ENCODE measurements at regions not wholly inside any gene's neighbourhood (a gene's known extent, or its start where the extent isn't known, plus 50 kb on each side); places are given as distances from the start of the nearest gene placed in this dataset.
A peak's percentile ranks its signal among the peaks of the same experiment; 100 is the strongest.

DNA sequence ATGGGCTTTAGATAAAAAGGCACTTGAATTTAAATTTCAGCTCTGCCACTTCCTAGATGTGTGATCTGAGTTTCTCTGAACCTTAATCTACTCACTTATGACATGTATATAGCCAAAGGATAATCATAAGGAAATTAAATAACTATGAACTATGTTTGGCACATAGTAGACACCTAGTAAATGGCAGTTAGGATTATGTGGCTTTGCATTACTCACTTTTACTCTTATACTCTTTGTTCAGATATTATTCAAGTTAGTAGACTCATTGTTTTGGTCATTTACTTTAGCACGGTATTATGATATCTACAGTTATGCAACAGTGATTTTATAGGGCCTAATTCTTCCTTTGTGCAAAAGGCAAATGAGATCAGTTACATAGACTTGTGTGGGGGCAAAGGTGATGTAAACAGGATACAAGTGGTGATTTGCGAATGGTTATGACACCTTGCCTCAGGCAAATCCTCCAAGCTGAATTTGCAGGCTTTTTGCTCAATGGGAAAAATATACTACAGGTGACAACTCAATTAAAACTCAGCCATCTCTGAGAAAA lies 297.2 kb upstream of the PBX1 start (continued):
- TF ChIP-seq ZNF140 (tag by site-specific recombination; IDR thresholded peaks at IDR 0.05), result no peak
- TF ChIP-seq ZNF776 (tag by site-specific recombination; IDR thresholded peaks at IDR 0.05; ENCODE audit: borderline replicate concordance), result no peak
- TF ChIP-seq, protein P1, sequence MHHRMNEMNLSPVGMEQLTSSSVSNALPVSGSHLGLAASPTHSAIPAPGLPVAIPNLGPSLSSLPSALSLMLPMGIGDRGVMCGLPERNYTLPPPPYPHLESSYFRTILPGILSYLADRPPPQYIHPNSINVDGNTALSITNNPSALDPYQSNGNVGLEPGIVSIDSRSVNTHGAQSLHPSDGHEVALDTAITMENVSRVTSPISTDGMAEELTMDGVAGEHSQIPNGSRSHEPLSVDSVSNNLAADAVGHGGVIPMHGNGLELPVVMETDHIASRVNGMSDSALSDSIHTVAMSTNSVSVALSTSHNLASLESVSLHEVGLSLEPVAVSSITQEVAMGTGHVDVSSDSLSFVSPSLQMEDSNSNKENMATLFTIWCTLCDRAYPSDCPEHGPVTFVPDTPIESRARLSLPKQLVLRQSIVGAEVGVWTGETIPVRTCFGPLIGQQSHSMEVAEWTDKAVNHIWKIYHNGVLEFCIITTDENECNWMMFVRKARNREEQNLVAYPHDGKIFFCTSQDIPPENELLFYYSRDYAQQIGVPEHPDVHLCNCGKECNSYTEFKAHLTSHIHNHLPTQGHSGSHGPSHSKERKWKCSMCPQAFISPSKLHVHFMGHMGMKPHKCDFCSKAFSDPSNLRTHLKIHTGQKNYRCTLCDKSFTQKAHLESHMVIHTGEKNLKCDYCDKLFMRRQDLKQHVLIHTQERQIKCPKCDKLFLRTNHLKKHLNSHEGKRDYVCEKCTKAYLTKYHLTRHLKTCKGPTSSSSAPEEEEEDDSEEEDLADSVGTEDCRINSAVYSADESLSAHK (tag by site-specific recombination; IDR thresholded peaks at IDR 0.05), result 0 out of 2 replicates have a peak, but pooled peaks have one; percentile 11
- TF ChIP-seq, protein P2, sequence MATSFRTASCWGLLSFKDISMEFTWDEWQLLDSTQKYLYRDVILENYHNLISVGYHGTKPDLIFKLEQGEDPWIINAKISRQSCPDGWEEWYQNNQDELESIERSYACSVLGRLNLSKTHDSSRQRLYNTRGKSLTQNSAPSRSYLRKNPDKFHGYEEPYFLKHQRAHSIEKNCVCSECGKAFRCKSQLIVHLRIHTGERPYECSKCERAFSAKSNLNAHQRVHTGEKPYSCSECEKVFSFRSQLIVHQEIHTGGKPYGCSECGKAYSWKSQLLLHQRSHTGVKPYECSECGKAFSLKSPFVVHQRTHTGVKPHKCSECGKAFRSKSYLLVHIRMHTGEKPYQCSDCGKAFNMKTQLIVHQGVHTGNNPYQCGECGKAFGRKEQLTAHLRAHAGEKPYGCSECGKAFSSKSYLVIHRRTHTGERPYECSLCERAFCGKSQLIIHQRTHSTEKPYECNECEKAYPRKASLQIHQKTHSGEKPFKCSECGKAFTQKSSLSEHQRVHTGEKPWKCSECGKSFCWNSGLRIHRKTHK (tag by site-specific recombination; IDR thresholded peaks at IDR 0.05), result no peak
- TF ChIP-seq, protein P3, sequence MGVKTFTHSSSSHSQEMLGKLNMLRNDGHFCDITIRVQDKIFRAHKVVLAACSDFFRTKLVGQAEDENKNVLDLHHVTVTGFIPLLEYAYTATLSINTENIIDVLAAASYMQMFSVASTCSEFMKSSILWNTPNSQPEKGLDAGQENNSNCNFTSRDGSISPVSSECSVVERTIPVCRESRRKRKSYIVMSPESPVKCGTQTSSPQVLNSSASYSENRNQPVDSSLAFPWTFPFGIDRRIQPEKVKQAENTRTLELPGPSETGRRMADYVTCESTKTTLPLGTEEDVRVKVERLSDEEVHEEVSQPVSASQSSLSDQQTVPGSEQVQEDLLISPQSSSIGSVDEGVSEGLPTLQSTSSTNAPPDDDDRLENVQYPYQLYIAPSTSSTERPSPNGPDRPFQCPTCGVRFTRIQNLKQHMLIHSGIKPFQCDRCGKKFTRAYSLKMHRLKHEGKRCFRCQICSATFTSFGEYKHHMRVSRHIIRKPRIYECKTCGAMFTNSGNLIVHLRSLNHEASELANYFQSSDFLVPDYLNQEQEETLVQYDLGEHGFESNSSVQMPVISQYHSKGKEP (tag by site-specific recombination; IDR thresholded peaks at IDR 0.05), result no peak
- no peak for TF ChIP-seq SETDB1 (IDR thresholded peaks at IDR 0.05; ENCODE audit: insufficient read length, low read length)
- TF ChIP-seq ZIC2 (tag by site-specific recombination; IDR thresholded peaks at IDR 0.05), result no peak
- no peak for TF ChIP-seq GFI1B (tag by site-specific recombination; IDR thresholded peaks at IDR 0.05)
- peak; percentile 95 for TF ChIP-seq FEZF1 (tag by site-specific recombination; IDR thresholded peaks at IDR 0.05)
- TF ChIP-seq ZFP37 (tag by site-specific recombination; IDR thresholded peaks at IDR 0.05), result 0 out of 2 replicates have a peak, but pooled peaks have one; percentile 40
- no peak for TF ChIP-seq ZNF112 (tag by site-specific recombination; IDR thresholded peaks at IDR 0.05)
- TF ChIP-seq ZNF214 (tag by site-specific recombination; IDR thresholded peaks at IDR 0.05; ENCODE audit: borderline replicate concordance), result no peak
- no peak for TF ChIP-seq ZNF600 (tag by site-specific recombination; IDR thresholded peaks at IDR 0.05)
- TF ChIP-seq BCL11A (tag by site-specific recombination; IDR thresholded peaks at IDR 0.05; ENCODE audit: low read depth), result no peak
- TF ChIP-seq, protein P4, sequence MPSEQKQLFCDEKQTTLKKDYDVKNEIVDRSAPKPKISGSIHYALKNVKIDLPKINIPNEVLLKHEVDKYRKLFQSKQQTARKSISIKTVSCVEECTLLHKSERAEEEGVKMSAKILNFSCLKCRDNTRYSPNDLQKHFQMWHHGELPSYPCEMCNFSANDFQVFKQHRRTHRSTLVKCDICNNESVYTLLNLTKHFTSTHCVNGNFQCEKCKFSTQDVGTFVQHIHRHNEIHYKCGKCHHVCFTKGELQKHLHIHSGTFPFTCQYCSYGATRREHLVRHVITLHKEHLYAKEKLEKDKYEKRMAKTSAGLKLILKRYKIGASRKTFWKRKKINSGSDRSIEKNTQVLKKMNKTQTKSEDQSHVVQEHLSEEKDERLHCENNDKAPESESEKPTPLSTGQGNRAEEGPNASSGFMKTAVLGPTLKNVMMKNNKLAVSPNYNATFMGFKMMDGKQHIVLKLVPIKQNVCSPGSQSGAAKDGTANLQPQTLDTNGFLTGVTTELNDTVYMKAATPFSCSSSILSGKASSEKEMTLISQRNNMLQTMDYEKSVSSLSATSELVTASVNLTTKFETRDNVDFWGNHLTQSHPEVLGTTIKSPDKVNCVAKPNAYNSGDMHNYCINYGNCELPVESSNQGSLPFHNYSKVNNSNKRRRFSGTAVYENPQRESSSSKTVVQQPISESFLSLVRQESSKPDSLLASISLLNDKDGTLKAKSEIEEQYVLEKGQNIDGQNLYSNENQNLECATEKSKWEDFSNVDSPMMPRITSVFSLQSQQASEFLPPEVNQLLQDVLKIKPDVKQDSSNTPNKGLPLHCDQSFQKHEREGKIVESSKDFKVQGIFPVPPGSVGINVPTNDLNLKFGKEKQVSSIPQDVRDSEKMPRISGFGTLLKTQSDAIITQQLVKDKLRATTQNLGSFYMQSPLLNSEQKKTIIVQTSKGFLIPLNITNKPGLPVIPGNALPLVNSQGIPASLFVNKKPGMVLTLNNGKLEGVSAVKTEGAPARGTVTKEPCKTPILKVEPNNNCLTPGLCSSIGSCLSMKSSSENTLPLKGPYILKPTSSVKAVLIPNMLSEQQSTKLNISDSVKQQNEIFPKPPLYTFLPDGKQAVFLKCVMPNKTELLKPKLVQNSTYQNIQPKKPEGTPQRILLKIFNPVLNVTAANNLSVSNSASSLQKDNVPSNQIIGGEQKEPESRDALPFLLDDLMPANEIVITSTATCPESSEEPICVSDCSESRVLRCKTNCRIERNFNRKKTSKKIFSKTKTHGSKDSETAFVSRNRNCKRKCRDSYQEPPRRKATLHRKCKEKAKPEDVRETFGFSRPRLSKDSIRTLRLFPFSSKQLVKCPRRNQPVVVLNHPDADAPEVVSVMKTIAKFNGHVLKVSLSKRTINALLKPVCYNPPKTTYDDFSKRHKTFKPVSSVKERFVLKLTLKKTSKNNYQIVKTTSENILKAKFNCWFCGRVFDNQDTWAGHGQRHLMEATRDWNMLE (tag by site-specific recombination; conservative IDR thresholded peaks at IDR 0.05; ENCODE audit: low read depth), result no peak
- TF ChIP-seq, protein P5, sequence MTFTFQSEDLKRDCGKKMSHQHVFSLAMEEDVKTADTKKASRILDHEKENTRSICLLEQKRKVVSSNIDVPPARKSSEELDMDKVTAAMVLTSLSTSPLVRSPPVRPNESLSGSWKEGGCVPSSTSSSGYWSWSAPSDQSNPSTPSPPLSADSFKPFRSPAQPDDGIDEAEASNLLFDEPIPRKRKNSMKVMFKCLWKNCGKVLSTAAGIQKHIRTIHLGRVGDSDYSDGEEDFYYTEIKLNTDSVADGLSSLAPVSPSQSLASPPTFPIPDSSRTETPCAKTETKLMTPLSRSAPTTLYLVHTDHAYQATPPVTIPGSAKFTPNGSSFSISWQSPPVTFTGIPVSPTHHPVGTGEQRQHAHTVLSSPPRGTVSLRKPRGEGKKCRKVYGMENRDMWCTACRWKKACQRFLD (tag by site-specific recombination; IDR thresholded peaks at IDR 0.05), result no peak
- TF ChIP-seq REPIN1 (tag by site-specific recombination; IDR thresholded peaks at IDR 0.05; ENCODE audit: low read depth), result no peak
- no peak for TF ChIP-seq ZNF610 (tag by site-specific recombination; IDR thresholded peaks at IDR 0.05; ENCODE audit: borderline replicate concordance)
- TF ChIP-seq, protein P6, sequence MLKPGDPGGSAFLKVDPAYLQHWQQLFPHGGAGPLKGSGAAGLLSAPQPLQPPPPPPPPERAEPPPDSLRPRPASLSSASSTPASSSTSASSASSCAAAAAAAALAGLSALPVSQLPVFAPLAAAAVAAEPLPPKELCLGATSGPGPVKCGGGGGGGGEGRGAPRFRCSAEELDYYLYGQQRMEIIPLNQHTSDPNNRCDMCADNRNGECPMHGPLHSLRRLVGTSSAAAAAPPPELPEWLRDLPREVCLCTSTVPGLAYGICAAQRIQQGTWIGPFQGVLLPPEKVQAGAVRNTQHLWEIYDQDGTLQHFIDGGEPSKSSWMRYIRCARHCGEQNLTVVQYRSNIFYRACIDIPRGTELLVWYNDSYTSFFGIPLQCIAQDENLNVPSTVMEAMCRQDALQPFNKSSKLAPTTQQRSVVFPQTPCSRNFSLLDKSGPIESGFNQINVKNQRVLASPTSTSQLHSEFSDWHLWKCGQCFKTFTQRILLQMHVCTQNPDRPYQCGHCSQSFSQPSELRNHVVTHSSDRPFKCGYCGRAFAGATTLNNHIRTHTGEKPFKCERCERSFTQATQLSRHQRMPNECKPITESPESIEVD (tag by site-specific recombination; IDR thresholded peaks at IDR 0.05), result peak; percentile 26; the same call in 1 of the 2 replicates
- TF ChIP-seq ZNF416 (tag by site-specific recombination; IDR thresholded peaks at IDR 0.05), result no peak
- TF ChIP-seq, protein P7, sequence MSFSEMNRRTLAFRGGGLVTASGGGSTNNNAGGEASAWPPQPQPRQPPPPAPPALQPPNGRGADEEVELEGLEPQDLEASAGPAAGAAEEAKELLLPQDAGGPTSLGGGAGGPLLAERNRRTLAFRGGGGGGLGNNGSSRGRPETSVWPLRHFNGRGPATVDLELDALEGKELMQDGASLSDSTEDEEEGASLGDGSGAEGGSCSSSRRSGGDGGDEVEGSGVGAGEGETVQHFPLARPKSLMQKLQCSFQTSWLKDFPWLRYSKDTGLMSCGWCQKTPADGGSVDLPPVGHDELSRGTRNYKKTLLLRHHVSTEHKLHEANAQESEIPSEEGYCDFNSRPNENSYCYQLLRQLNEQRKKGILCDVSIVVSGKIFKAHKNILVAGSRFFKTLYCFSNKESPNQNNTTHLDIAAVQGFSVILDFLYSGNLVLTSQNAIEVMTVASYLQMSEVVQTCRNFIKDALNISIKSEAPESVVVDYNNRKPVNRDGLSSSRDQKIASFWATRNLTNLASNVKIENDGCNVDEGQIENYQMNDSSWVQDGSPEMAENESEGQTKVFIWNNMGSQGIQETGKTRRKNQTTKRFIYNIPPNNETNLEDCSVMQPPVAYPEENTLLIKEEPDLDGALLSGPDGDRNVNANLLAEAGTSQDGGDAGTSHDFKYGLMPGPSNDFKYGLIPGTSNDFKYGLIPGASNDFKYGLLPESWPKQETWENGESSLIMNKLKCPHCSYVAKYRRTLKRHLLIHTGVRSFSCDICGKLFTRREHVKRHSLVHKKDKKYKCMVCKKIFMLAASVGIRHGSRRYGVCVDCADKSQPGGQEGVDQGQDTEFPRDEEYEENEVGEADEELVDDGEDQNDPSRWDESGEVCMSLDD (tag by site-specific recombination; IDR thresholded peaks at IDR 0.05), result no peak
- no peak for TF ChIP-seq ZNF785 (tag by site-specific recombination; IDR thresholded peaks at IDR 0.05)
- TF ChIP-seq, protein P8, sequence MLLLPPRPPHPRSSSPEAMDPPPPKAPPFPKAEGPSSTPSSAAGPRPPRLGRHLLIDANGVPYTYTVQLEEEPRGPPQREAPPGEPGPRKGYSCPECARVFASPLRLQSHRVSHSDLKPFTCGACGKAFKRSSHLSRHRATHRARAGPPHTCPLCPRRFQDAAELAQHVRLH (tag by site-specific recombination; IDR thresholded peaks at IDR 0.05), result no peak

Data from HEK293 (cell line).